ENCODE measurements at regions not wholly inside any gene's neighbourhood (a gene's known extent, or its start where the extent isn't known, plus 50 kb on each side); places are given as distances from the start of the nearest gene placed in this dataset.

DNA sequence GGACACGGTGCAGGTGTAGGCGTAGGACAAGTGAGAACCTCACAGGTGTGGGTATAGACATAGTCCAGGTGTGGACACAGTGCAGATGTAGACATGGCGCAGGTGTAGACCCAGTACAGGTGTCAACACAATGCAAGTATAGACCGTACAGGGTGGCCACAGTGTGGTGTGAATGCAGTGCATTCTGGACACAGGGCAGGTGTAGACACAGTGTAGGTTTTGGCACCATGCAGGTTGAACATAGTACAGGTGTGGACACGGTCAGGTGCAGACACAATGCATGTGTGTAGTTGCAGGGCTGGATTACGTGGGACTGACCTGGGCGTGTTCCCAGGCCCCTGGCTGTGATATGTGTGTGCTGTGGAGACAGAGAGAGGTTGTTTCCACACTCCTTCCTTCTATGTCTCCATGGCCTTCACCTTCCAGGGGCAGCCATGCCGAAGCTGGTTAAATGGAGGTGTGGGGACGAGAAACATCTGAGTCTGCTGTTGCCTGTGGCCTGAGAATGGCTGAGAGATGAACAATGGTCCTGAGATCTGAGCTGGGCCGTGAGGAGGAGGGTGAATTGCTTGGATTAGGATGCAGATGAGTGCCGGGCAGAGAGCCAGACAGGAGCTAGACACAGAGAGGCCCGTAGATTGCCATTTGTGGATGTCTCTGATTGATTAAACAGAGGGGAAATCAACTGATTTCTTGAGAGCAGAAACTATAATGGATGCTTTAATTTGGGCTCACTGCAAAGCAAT, 343.9 kb upstream of the SHH start:
- Histone ChIP-seq H3K4me3 (ENCODE audit: low read length) (no peak overlapping the region), H3K27me3 (ENCODE audit: insufficient read depth, low read length) (peaks cover 4% of the 10 kb centered on the region), H3K36me3 (ENCODE audit: insufficient read depth, low read length) (no peaks in the 10 kb centered on the region), H2AFZ (ENCODE audit: low read depth, low read length) (no peak overlapping the region), H3K4me1 (ENCODE audit: insufficient read depth, low read length) (no peaks in the 10 kb centered on the region), H3K9me3 (ENCODE audit: low read length) (no peaks in the 10 kb centered on the region)

DNA sequence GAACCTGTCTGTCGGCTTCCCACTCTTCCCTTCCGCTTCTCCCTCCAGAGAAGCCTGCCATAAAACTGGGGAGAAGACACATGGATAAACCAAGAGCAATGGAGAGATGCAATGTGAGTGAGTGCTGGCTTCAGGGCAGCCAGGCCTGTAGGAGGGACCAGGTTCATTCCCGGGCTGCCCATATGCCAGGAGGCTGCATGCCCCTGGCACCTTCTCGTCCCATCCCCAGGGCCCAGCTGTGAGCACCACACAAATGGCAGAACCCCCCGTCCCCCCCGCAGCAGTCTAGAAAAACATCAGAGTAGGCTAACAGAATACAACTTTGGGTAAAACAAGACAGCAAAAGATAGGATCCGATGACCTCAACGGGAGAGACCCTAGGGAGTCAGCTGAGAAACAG, 341.3 kb upstream of the SHH start:
- H3K27me3 ChIP-seq (ENCODE audit: insufficient read depth, low read length): peaks cover 7% of the 10 kb centered on the region
- H3K36me3 ChIP-seq (ENCODE audit: insufficient read depth, low read length): no peaks in the 10 kb centered on the region
- no peak overlapping the region for H2AFZ ChIP-seq (ENCODE audit: low read depth, low read length)
- H3K4me1 ChIP-seq (ENCODE audit: insufficient read depth, low read length): no peaks in the 10 kb centered on the region
- H3K4me3 ChIP-seq (ENCODE audit: low read length): no peak overlapping the region
- H3K9me3 ChIP-seq (ENCODE audit: low read length): no peaks in the 10 kb centered on the region

DNA sequence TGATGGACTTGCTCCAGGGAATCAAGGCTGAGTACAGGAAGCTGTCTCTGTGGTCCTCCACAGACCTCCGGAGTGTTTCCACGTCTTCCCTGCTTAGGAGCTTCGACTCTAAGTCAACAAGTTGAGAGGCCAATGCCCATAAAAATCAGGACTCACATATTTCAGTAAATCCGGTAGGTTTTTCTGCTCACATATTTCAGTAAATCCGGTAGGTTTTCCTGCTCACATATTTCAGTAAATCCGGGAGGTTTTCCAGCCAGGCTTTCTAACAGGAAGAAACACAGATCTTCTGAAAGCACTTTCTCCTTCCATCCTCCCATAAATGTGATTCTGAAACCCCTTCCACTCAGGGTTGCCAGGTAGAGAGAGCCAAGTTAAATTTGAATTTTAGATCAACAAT, 340.1 kb upstream of the SHH start:
- Histone ChIP-seq H3K4me1 (ENCODE audit: insufficient read depth, low read length) (no peaks in the 10 kb centered on the region), H3K4me3 (ENCODE audit: low read length) (no peak overlapping the region), H3K27me3 (ENCODE audit: insufficient read depth, low read length) (peaks cover 8% of the 10 kb centered on the region), H3K36me3 (ENCODE audit: insufficient read depth, low read length) (no peaks in the 10 kb centered on the region), H2AFZ (ENCODE audit: low read depth, low read length) (no peak overlapping the region), H3K9me3 (ENCODE audit: low read length) (no peaks in the 10 kb centered on the region)

DNA sequence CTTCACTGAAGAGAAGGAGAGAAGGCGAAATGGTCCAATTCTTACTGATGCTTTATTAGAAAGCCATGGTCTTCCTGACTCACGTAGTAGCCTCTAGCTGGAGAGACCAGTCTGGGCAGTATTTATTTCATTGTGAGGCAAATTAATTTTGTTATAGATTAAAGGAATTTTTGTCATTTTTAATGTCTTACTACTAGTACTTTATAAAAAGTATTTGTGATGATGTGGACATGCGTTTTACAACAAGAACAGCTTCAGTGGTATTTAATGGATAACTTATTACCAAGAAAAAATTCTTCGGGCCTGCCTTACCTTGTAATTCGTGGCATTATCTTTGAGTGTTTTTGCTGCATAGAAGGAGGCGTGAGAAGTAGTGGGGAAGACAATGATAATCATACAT, 339.4 kb upstream of the SHH start:
- peaks cover 13% of the 10 kb centered on the region for H3K27me3 ChIP-seq (ENCODE audit: insufficient read depth, low read length)
- no peak overlapping the region for H3K4me3 ChIP-seq (ENCODE audit: low read length)
- no peaks in the 10 kb centered on the region for H3K4me1 ChIP-seq (ENCODE audit: insufficient read depth, low read length)
- no peaks in the 10 kb centered on the region for H3K9me3 ChIP-seq (ENCODE audit: low read length)
- no peak overlapping the region for H2AFZ ChIP-seq (ENCODE audit: low read depth, low read length)
- no peaks in the 10 kb centered on the region for H3K36me3 ChIP-seq (ENCODE audit: insufficient read depth, low read length)

DNA sequence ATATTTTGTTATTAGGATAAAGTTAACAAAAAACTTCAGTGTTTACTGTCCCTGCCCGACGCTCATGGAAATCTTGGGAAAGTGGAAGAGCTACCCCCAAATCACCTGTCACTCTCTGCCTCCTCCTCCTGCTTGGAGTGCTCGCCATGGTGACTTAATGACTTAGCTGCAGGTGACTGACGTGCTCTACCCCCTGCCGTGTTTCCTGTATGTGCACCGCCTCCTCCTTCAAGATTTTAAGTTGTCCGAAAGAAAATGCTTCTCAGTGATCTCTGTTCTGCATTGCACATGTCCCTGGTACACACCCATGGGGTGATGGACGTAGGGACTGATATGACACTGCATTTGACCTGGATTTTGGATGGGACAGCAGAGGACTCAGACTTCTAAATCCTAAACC, 338.8 kb upstream of the SHH start:
- H3K36me3 ChIP-seq (ENCODE audit: insufficient read depth, low read length): no peaks in the 10 kb centered on the region
- no peaks in the 10 kb centered on the region for H3K9me3 ChIP-seq (ENCODE audit: low read length)
- H2AFZ ChIP-seq (ENCODE audit: low read depth, low read length): no peak overlapping the region
- no peak overlapping the region for H3K4me3 ChIP-seq (ENCODE audit: low read length)
- H3K27me3 ChIP-seq (ENCODE audit: insufficient read depth, low read length): peaks cover 13% of the 10 kb centered on the region
- no peaks in the 10 kb centered on the region for H3K4me1 ChIP-seq (ENCODE audit: insufficient read depth, low read length)

DNA sequence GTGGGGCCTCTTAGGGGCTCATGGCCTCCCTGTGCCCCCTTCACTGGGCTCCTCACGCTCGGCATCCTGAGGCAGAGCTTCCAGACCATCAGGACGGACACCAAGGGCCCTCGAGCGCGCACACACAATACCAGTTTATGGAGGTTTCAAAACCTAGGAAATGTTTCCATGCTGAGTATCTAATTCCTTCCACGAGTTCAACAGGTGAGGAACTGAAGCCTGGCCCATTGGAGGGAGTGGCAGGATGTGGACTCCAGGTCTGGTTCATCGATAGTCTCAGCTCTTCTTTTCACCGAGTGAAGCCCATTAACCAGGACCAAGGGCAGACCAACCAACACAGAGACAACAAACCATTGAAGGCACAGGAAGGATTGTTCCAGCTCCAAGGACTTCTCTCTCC, 336.7 kb upstream of the SHH start:
- Histone ChIP-seq H3K4me3 (ENCODE audit: low read length) (no peak overlapping the region), H2AFZ (ENCODE audit: low read depth, low read length) (no peak overlapping the region), H3K36me3 (ENCODE audit: insufficient read depth, low read length) (no peaks in the 10 kb centered on the region), H3K9me3 (ENCODE audit: low read length) (no peaks in the 10 kb centered on the region), H3K27me3 (ENCODE audit: insufficient read depth, low read length) (peaks cover 13% of the 10 kb centered on the region), H3K4me1 (ENCODE audit: insufficient read depth, low read length) (no peaks in the 10 kb centered on the region)

DNA sequence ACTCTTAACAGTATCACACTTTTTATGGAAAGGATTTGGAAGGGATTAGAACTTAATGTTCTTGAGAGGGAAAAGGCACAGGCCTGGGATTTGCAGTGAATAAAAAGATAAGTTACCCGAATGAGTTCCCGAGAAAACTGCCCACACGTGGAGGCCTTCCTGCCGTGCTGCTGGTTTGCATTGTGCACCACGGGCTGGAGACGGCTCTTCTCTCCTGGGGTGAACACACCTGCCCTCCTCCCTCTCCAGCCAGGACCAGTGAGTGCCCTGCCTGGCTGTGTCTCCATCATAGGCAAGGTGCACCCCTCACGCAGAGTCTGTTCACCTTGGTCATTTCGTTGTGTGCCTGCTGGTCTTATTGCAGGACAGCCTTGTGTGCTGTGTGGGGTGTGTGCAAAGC, 336.3 kb upstream of the SHH start:
- H3K36me3 ChIP-seq (ENCODE audit: insufficient read depth, low read length): no peaks in the 10 kb centered on the region
- no peak overlapping the region for H3K4me3 ChIP-seq (ENCODE audit: low read length)
- peaks cover 13% of the 10 kb centered on the region for H3K27me3 ChIP-seq (ENCODE audit: insufficient read depth, low read length)
- no peaks in the 10 kb centered on the region for H3K9me3 ChIP-seq (ENCODE audit: low read length)
- no peak overlapping the region for H2AFZ ChIP-seq (ENCODE audit: low read depth, low read length)
- no peaks in the 10 kb centered on the region for H3K4me1 ChIP-seq (ENCODE audit: insufficient read depth, low read length)

DNA sequence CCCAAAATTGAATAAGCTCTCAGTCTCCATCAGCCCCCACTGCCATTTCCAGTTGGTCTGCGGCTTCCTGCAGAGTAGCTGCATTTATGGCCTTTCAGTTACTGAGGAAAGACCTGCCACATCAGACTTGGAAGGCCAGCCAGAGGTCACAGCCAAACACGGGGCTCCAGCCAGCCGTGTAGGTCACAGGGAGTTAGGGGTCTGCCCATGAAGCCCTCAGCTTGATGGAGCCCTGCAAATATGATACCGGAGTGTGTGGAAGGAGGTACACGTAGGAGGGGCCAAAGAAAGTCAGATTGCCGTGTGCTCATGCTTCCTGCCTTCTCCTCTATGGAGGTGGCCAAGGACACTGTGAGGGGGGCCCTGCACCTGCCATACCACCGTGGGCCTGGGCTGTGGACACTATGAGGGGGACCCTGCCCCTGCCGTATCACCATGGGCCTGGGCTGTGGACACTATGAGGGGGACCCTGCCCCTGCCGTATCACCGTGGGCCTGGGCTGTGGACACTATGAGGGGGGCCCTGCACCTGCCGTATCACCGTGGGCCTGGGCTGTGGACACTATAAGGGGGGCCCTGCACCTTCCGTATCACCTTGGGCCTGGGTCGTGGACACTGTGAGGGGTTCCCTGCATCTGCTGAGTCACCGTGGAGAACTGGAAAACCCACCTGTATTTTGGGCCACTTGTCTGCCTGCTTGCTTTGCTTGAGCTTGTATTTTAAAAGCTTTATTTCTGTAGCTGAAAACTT, 335.7 kb upstream of the SHH start:
- H2AFZ ChIP-seq (ENCODE audit: low read depth, low read length): no peak overlapping the region
- H3K27me3 ChIP-seq (ENCODE audit: insufficient read depth, low read length): peaks cover 13% of the 10 kb centered on the region
- no peaks in the 10 kb centered on the region for H3K9me3 ChIP-seq (ENCODE audit: low read length)
- no peak overlapping the region for H3K4me3 ChIP-seq (ENCODE audit: low read length)
- H3K36me3 ChIP-seq (ENCODE audit: insufficient read depth, low read length): no peaks in the 10 kb centered on the region
- no peaks in the 10 kb centered on the region for H3K4me1 ChIP-seq (ENCODE audit: insufficient read depth, low read length)

DNA sequence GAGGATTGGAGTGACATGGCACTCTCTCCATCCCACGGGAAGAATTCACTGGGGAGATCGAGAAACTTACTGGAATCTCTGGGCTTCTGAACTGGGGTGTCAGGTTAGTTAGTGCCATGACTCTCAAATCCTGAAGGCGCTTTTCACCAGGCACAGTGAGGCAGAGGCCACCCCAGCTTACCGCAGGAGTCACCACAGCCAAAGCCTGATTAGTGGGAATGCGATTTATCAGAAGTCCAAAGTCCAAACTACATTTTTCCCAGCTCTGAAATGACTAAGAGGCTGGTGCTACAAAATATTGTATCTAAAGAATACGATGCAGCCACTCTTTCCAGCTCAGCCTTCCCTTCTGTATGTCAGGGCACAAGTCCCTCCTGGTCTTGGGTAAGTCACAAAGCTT, 334.8 kb upstream of the SHH start:
- H3K4me3 ChIP-seq (ENCODE audit: low read length): no peak overlapping the region

DNA sequence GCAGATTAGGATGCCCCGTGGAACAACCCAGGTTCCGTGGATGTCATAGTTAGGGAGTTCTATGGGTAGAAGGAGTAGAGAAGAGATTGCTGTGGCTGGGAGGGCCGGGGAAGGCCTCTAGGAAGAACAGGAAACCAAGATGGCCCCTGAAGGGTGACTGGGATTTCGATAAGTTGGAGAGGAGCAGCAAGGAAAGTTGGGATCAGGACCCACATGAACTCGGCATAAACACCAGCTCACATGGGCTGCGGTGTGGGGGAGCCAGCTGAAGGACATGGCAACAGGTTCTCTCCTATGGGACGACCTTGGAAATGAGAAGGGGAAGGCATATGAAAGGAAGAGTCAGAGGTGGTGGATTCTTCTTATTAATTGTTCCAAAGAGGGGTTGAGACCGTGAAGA, 333.7 kb upstream of the SHH start:
- Histone ChIP-seq H3K27me3 (ENCODE audit: insufficient read depth, low read length) (peaks cover 9% of the 10 kb centered on the region), H2AFZ (ENCODE audit: low read depth, low read length) (no peak overlapping the region), H3K36me3 (ENCODE audit: insufficient read depth, low read length) (no peaks in the 10 kb centered on the region), H3K9me3 (ENCODE audit: low read length) (no peaks in the 10 kb centered on the region), H3K4me1 (ENCODE audit: insufficient read depth, low read length) (no peaks in the 10 kb centered on the region), H3K4me3 (ENCODE audit: low read length) (no peak overlapping the region)

More for the DNA sequence above, 334.8 kb upstream of the SHH start:
- Histone ChIP-seq H2AFZ (ENCODE audit: low read depth, low read length) (no peak overlapping the region), H3K9me3 (ENCODE audit: low read length) (no peaks in the 10 kb centered on the region), H3K27me3 (ENCODE audit: insufficient read depth, low read length) (peaks cover 13% of the 10 kb centered on the region), H3K4me1 (ENCODE audit: insufficient read depth, low read length) (no peaks in the 10 kb centered on the region), H3K36me3 (ENCODE audit: insufficient read depth, low read length) (no peaks in the 10 kb centered on the region)

DNA sequence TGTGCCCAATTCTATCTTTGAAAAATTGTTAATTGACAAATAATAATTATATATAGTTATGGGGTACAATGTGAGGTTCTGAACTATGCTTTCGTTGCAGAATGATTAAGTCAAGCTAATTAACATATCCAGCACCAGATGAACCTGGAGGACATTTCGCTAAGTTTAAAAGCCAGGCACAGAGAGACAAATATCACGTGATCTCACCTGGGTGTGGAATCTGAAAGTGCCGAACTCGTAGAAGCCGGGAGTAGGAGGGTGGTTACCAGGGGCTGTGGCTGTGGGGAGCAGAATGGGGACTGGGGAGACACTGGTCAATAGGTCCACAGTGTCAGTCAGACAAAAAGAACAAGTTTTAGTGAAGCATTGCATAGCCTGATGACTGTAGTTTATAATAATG, 332.9 kb upstream of the SHH start:
- Histone ChIP-seq H3K9me3 (ENCODE audit: low read length) (no peaks in the 10 kb centered on the region), H3K4me3 (ENCODE audit: low read length) (no peak overlapping the region), H3K4me1 (ENCODE audit: insufficient read depth, low read length) (no peaks in the 10 kb centered on the region), H3K27me3 (ENCODE audit: insufficient read depth, low read length) (peaks cover 9% of the 10 kb centered on the region), H3K36me3 (ENCODE audit: insufficient read depth, low read length) (no peaks in the 10 kb centered on the region), H2AFZ (ENCODE audit: low read depth, low read length) (no peak overlapping the region)

DNA sequence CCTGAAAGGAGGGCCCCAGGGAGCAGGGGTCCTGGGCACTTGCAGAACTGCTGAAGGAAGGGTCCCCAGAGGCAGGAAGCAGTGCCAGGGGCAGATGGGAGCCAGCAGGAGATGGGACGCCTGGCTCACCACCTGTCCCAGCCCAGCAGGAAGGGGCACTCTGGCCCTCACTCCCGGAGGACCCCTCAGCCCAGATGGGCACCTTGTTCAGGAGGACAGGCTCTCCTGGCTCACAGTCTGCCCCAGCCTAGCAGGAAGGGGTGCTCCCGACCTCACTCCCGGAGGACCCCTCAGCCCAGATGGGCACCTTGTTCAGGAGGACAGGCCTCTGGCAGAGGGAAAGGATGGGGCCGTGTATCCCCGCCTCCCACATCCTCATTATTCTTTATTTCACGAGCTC, 331.4 kb upstream of the SHH start:
- peaks cover 7% of the 10 kb centered on the region for H3K27me3 ChIP-seq (ENCODE audit: insufficient read depth, low read length)
- no peak overlapping the region for H2AFZ ChIP-seq (ENCODE audit: low read depth, low read length)
- no peaks in the 10 kb centered on the region for H3K9me3 ChIP-seq (ENCODE audit: low read length)
- H3K4me1 ChIP-seq (ENCODE audit: insufficient read depth, low read length): no peaks in the 10 kb centered on the region
- H3K4me3 ChIP-seq (ENCODE audit: low read length): no peak overlapping the region
- H3K36me3 ChIP-seq (ENCODE audit: insufficient read depth, low read length): no peaks in the 10 kb centered on the region

DNA sequence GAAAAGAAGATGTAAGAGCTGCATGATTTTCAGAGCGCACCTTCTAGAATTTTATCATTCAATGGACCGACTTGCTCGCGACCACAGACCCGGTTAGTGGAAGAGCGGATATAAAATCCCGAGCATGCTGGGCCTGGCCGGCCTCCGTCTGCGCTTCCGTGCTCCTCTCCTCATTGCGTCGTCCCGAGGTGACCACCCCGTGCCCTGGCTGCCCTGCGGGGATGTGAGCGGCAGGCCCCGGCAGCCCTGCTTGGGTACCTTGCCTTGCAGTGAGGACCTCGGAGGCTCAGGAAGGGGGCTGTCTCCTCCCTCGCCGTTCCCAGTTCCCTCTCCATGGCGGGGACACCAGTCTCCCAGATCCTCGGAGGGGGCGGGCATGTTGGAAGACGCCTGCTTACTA, 330.9 kb upstream of the SHH start:
- Histone ChIP-seq H3K4me3 (ENCODE audit: low read length) (no peak overlapping the region), H3K27me3 (ENCODE audit: insufficient read depth, low read length) (peaks cover 5% of the 10 kb centered on the region), H2AFZ (ENCODE audit: low read depth, low read length) (no peak overlapping the region), H3K36me3 (ENCODE audit: insufficient read depth, low read length) (no peaks in the 10 kb centered on the region), H3K4me1 (ENCODE audit: insufficient read depth, low read length) (no peaks in the 10 kb centered on the region), H3K9me3 (ENCODE audit: low read length) (no peaks in the 10 kb centered on the region)
